H1 (cell line): ENCODE measurements at regions not wholly inside any gene's neighbourhood (a gene's known extent, or its start where the extent isn't known, plus 50 kb on each side); places are given as distances from the start of the nearest gene placed in this dataset.

Experiments
- BACH1 ChIP-seq: IDR thresholded peaks from 2 replicates; pipeline ENCODE4 v1.6.1; 2012; ENCODE audit warnings: low read length, improper control_type of control experiment
- CBX8 ChIP-seq: fragments of 300-800, 300-1000 bp; sonication (generic); IDR thresholded peaks from 2 replicates; pipeline ENCODE4 v1.7.1; 2016; ENCODE audit warnings: low read depth, low read length, borderline replicate concordance
- CTCF ChIP-seq, 3 experiments: IDR thresholded peaks; 1 replicate in 2 of 3; 2 replicates in 1 of 3; pipeline versions ENCODE4 v1.5.1 to v1.6.1; 2011; ENCODE audit warnings: low read length in 3 of 3, mild to moderate bottlenecking in 3 of 3, inconsistent platforms in 2 of 3, low read depth in 1 of 3, moderate library complexity in 1 of 3; ENCODE audit not compliant: insufficient read depth in 1 of 3; ENCODE audit errors: control extremely low read depth in 1 of 3
- E2F6 ChIP-seq: IDR thresholded peaks from 2 replicates; pipeline ENCODE4 v1.6.1; 2012; ENCODE audit warnings: inconsistent platforms
- EP300 ChIP-seq, 2 experiments: IDR thresholded peaks; 1 replicate in 1 of 2; 2 replicates in 1 of 2; pipeline ENCODE4 v1.6.1; 2011 to 2012; ENCODE audit warnings: low read depth in 2 of 2, low read length in 2 of 2, mild to moderate bottlenecking in 2 of 2, borderline replicate concordance in 1 of 2, inconsistent platforms in 1 of 2, moderate library complexity in 1 of 2
- HDAC6 ChIP-seq: IDR thresholded peaks from one replicate; pipeline ENCODE4 v1.7.1; 2012; ENCODE audit warnings: low read depth, mild to moderate bottlenecking, inconsistent platforms, low read length, moderate library complexity
- PHF8 ChIP-seq: fragments of 200-600 bp; sonication (generic); conservative IDR thresholded peaks from 2 replicates; pipeline ENCODE4 v1.7.1; 2012; ENCODE audit warnings: low read depth, mild to moderate bottlenecking, inconsistent platforms, low read length, moderate library complexity
- POLR2AphosphoS5 ChIP-seq: IDR thresholded peaks from 2 replicates; pipeline ENCODE4 v1.6.1; 2011; ENCODE audit warnings: low read depth, low read length
- SP1 ChIP-seq: IDR thresholded peaks from 2 replicates; pipeline ENCODE4 v1.6.1; 2011; ENCODE audit warnings: low read depth, low read length
- TAF1 ChIP-seq: IDR thresholded peaks from 2 replicates; pipeline ENCODE4 v1.6.1; 2011; ENCODE audit warnings: mild to moderate bottlenecking, low read depth, low read length
- TBP ChIP-seq: IDR thresholded peaks from 2 replicates; pipeline ENCODE4 v1.6.1; 2011; ENCODE audit warnings: low read depth, low read length, improper control_type of control experiment
- TF ChIP-seq, protein P1 (sequence below): IDR thresholded peaks from 2 replicates; pipeline ENCODE4 v1.6.1; 2012; ENCODE audit warnings: inconsistent platforms

DNA sequence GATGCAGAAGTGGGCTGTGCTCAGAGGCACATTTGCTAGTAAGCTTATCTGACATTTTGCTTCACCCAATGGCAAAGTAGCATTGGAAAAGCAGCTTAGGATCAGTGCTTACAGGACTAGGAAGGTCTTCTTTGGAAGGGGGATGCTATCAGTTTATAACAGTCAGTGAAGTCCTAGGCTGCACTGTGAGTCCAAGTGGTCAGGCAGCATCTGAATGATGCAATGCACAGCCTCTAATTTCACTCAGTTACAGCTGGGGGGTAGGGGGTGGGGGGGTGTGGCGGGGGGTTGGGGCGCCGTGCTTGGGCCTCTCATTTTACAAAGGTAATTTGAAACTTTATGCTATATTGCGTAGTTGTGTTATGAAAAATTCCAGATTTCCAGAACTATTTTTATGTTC is 652.3 kb upstream of the MGMT start:
- TF ChIP-seq BACH1 (no peak), CTCF (IDR thresholded peaks at IDR 0.05; ENCODE audit: control extremely low read depth in 1 of 3, insufficient read depth in 1 of 3, low read depth in 1 of 3, low read length in 3 of 3) (no peak), TBP (no peak), POLR2AphosphoS5 (no peak), SP1 (no peak), EP300 (IDR thresholded peaks at IDR 0.05; ENCODE audit: borderline replicate concordance in 1 of 2, low read depth in 2 of 2, low read length in 2 of 2) (no peak), PHF8 (no peak), E2F6 (no peak), CBX8 (no peak), TAF1 (no peak), HDAC6 (no peak)
- TF ChIP-seq, protein P1, sequence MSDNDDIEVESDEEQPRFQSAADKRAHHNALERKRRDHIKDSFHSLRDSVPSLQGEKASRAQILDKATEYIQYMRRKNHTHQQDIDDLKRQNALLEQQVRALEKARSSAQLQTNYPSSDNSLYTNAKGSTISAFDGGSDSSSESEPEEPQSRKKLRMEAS, result no peak
